Sigmoid colon (tissue), 6 donors: ENCODE measurements at regions not wholly inside any gene's neighbourhood (a gene's known extent, or its start where the extent isn't known, plus 50 kb on each side); places are given as distances from the start of the nearest gene placed in this dataset.

ENCODE experiments used
- DNase-seq: peaks from one replicate; pipeline ENCODE4 v3.0.0-alpha.2; 2019
- H3K27ac ChIP-seq, 4 donors: fragments of 200-600 bp; sonication (generic); one replicate each; pipeline ENCODE4 v1.5.1; 2016 to 2019; ENCODE audit warnings: mild to moderate bottlenecking in 1 of 4
- H3K27me3 ChIP-seq, 3 donors: fragments of 200-600 bp; sonication (generic); one replicate each; pipeline ENCODE4 v1.5.1; 2019; ENCODE audit warnings: mild to moderate bottlenecking in 1 of 3
- H3K36me3 ChIP-seq, 4 donors: fragments of 200-600 bp; sonication (generic); one replicate each; pipeline ENCODE4 v1.5.1; 2016 to 2019
- H3K4me1 ChIP-seq, 4 donors: fragments of 200-600 bp; sonication (generic); one replicate each; pipeline ENCODE4 v1.5.1; 2017 to 2019
- H3K4me3 ChIP-seq, 4 donors: fragments of 200-600 bp; sonication (generic); one replicate each; pipeline ENCODE4 v1.5.1; 2017 to 2019; ENCODE audit warnings: mild to moderate bottlenecking in 2 of 4, moderate library complexity in 1 of 4
- H3K9me3 ChIP-seq, 4 donors: fragments of 200-600 bp in 3 of 4; sonication (generic) in 3 of 4; one replicate each; pipeline versions ENCODE4 v1.5.1 to v1.6.1; 2013 to 2019
- EP300 ChIP-seq, 4 donors: sonication (generic); formaldehyde crosslinking; IDR thresholded peaks; one replicate each; pipeline ENCODE4 v1.6.1; 2017; ENCODE audit warnings: antibody characterized with exemption in 4 of 4
- POLR2A ChIP-seq, 2 donors: fragments of 450-650 bp; IDR thresholded peaks; one replicate each; pipeline ENCODE4 v1.6.1; 2016; ENCODE audit warnings: antibody characterized with exemption in 2 of 2, mild to moderate bottlenecking in 2 of 2, moderate library complexity in 2 of 2
- POLR2AphosphoS5 ChIP-seq, 4 donors: sonication (generic); formaldehyde crosslinking; IDR thresholded peaks; one replicate each; pipeline ENCODE4 v1.6.1; 2017; ENCODE audit warnings: antibody characterized with exemption in 4 of 4
- WGBS, 2 donors: extraction: QIAGEN DNeasy Blood & Tissue Kit; methylation state at CpG; one replicate each; pipeline ENCODE4 v1.1.7; 2013; 5-methylcytosine and 5-hydroxymethylcytosine counted together
- intact Hi-C: fragments of 100-400 bp; cut with DNase I; formaldehyde crosslinking; loops from one replicate; pipeline ENCODE4 v1.15.1; 2023
- TF ChIP-seq, protein P1 (sequence below), 4 experiments: fragments of 450-650 bp in 3 of 4; fragments of 200-600 bp in 1 of 4; IDR thresholded peaks; one replicate each; pipeline ENCODE4 v1.5.1; 2016 to 2019; ENCODE audit warnings: antibody characterized with exemption in 4 of 4, mild to moderate bottlenecking in 3 of 4, moderate library complexity in 2 of 4
- donor health status: healthy with polysubstance abuse.
- donor health status: healthy.

DNA sequence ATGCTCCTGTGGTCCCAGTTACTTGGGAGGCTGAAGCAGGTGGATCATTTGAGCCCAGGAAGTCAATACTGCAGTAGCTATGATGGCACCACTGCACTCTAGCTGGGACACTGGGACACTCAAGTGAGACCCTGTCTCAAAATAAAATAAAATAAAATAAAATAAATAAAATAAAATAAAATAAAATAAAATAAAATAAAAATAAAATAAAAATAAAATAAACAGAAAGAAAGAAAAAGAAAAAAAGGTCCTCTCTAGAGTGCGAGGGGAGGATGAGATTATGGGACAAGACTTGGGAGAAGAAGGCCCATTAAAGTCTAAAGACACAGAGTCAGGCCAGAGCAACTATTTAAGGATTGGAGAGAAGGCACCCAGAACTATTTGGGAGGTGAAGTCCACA, 172.5 kb downstream of the IER5 start:
- DNase-seq = no peak
- Histone ChIP-seq H3K36me3 (no peaks in the 10 kb centered on the region), H3K4me1 (no peaks in the 10 kb centered on the region), H3K27ac (no peak overlapping the region), H3K27me3 (no peaks in the 10 kb centered on the region), H3K9me3 (no peaks in the 10 kb centered on the region), H3K4me3 (no peak overlapping the region)
- intact Hi-C loops = no loop called here
- WGBS, 2 donors = 82 to 93% methylated on average over 1 of the region's 1 CpG
- TF ChIP-seq, protein P1, sequence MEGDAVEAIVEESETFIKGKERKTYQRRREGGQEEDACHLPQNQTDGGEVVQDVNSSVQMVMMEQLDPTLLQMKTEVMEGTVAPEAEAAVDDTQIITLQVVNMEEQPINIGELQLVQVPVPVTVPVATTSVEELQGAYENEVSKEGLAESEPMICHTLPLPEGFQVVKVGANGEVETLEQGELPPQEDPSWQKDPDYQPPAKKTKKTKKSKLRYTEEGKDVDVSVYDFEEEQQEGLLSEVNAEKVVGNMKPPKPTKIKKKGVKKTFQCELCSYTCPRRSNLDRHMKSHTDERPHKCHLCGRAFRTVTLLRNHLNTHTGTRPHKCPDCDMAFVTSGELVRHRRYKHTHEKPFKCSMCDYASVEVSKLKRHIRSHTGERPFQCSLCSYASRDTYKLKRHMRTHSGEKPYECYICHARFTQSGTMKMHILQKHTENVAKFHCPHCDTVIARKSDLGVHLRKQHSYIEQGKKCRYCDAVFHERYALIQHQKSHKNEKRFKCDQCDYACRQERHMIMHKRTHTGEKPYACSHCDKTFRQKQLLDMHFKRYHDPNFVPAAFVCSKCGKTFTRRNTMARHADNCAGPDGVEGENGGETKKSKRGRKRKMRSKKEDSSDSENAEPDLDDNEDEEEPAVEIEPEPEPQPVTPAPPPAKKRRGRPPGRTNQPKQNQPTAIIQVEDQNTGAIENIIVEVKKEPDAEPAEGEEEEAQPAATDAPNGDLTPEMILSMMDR (IDR thresholded peaks at IDR 0.05) = no peak
- no peak for TF ChIP-seq POLR2AphosphoS5 (IDR thresholded peaks at IDR 0.05)
- no peak for TF ChIP-seq POLR2A (IDR thresholded peaks at IDR 0.05)
- no peak for TF ChIP-seq EP300 (IDR thresholded peaks at IDR 0.05)

DNA sequence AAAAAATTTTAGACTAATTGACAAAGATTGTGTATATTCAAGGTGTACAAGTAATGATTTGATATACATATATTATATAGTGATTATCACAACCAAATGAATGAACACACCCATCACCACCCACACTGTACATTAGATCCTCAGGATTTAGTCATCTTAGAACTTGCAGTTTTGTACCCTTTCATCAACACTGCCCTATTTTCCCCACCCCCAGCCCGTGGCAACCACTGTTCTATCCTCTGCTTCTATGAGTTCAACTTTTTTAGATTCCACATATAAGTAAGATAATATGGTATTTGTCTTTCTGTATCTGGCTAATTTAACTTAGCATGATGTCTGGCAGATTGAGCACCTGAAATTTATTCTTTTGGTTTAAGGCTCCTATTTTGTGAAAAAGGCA, 173.6 kb downstream of the IER5 start:
- H3K27ac ChIP-seq = no peak overlapping the region
- WGBS, 2 donors = 13 to 59% methylated on average over 1 of the region's 1 CpG
- intact Hi-C loops = no loop called here
- no peaks in the 10 kb centered on the region for H3K36me3 ChIP-seq
- H3K9me3 ChIP-seq = no peaks in the 10 kb centered on the region
- DNase-seq = no peak
- TF ChIP-seq POLR2AphosphoS5 (IDR thresholded peaks at IDR 0.05) = no peak
- H3K4me1 ChIP-seq = no peaks in the 10 kb centered on the region
- no peaks in the 10 kb centered on the region for H3K27me3 ChIP-seq
- H3K4me3 ChIP-seq = no peak overlapping the region

DNA sequence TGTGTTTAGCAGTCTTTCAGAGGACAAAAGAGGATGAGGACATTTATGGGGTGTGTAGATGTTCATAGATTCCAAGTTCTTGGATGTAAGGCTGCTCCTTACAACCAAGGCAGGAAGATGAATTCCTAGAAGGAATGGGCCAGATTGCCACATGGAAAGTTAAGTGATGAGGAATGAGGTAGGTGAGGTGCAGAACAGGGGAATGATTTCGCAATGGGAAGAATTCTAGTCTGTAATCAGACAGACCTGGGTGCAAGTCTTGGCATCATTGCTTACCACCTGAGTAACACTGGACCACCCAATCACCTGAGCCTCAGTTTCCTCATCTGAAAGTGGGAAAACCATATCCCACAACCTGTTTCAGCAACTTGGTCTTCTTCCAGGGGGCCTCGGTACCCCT, 174.9 kb downstream of the IER5 start:
- Histone ChIP-seq H3K4me1 (no peaks in the 10 kb centered on the region), H3K27me3 (no peaks in the 10 kb centered on the region), H3K9me3 (no peaks in the 10 kb centered on the region), H3K4me3 (no peak overlapping the region), H3K36me3 (no peaks in the 10 kb centered on the region), H3K27ac (no peak overlapping the region)
- intact Hi-C loops = no loop called here
- no peak for DNase-seq
- TF ChIP-seq, protein P1 (IDR thresholded peaks at IDR 0.05) = no peak
- TF ChIP-seq POLR2AphosphoS5 (IDR thresholded peaks at IDR 0.05) (no peak), EP300 (IDR thresholded peaks at IDR 0.05) (no peak), POLR2A (IDR thresholded peaks at IDR 0.05) (no peak)
- WGBS, 2 donors = 89 to 90% methylated on average over 2 of the region's 2 CpGs

DNA sequence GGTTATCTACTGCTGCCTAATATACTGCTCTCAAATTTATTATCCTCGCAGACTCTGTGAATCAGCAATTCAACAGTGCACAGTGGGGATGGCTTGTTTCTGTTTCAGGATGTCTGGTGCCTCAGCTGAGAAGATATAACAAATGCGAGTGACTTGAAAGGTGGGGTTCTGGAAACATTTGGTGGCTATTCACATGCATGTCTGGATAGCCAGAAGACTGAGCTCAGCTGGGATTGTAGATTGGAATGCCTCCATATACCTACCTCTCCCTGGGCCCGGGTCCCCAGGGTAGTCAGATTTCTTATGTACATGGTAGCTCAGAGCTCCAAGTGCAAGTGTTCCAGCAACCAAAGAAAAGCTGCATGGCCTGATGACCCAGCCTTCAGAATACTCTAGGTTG, 176.3 kb downstream of the IER5 start:
- WGBS, 2 donors = 63 to 77% methylated on average over 3 of the region's 3 CpGs
- H3K4me1 ChIP-seq = no peaks in the 10 kb centered on the region
- H3K9me3 ChIP-seq = no peaks in the 10 kb centered on the region
- no peak overlapping the region for H3K4me3 ChIP-seq
- DNase-seq = no peak
- intact Hi-C loops = no loop called here
- H3K36me3 ChIP-seq = no peaks in the 10 kb centered on the region
- no peaks in the 10 kb centered on the region for H3K27me3 ChIP-seq
- no peak for TF ChIP-seq EP300 (IDR thresholded peaks at IDR 0.05)
- TF ChIP-seq, protein P1 (IDR thresholded peaks at IDR 0.05) = no peak
- no peak for TF ChIP-seq POLR2AphosphoS5 (IDR thresholded peaks at IDR 0.05)
- no peak for TF ChIP-seq POLR2A (IDR thresholded peaks at IDR 0.05)
- H3K27ac ChIP-seq = no peak overlapping the region

DNA sequence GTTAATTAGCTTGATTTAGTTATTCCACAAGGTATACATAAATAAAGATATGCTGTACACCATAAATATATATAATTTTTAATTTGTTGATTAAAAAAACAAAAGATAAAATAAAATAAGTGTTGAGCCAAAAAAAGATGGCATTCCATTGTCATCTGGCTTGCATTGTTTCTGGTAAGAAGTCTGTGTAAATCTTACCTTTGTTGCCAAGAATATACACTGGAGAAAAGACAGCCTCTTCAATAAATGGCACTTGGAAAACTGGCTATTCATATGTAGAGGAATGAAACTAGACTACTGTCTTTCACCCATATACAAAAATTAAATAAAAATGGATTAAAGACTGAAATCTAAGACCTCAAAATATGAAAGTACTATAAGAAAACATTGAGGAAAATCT, 196.5 kb downstream of the IER5 start:
- no peaks in the 10 kb centered on the region for H3K36me3 ChIP-seq
- TF ChIP-seq POLR2A (IDR thresholded peaks at IDR 0.05) = no peak
- TF ChIP-seq EP300 (IDR thresholded peaks at IDR 0.05) = no peak
- no peak overlapping the region for H3K4me3 ChIP-seq
- no peaks in the 10 kb centered on the region for H3K4me1 ChIP-seq
- H3K9me3 ChIP-seq = peaks cover 0 to 14% (median 8%) of the 10 kb centered on the region in 4 donors
- DNase-seq = no peak
- no peaks in the 10 kb centered on the region for H3K27me3 ChIP-seq
- H3K27ac ChIP-seq = no peak overlapping the region
- intact Hi-C loops = no loop called here

DNA sequence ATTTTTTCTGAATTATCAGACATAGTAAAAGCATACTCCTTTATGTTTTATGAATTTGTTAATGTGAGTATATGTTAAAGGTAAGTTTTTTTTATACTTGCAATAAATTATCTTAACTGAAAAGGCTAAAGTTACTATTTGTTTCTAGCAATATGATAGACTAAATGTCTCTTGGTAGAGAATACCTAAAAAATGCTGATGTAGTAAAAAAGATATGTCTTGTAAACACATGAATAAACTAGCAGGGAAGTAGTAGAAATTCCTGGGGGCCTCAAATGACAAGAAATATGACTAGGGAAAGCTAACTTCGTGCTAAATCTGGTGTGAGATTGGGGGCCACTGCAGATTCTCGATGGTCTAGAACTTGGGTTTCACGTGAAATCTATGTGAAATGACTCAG, 188.1 kb upstream of the CACNA1E start:
- TF ChIP-seq POLR2AphosphoS5 (IDR thresholded peaks at IDR 0.05) = no peak
- TF ChIP-seq EP300 (IDR thresholded peaks at IDR 0.05) = no peak
- TF ChIP-seq, protein P1 (IDR thresholded peaks at IDR 0.05) = no peak
- no peak for TF ChIP-seq POLR2A (IDR thresholded peaks at IDR 0.05)
- Histone ChIP-seq H3K4me1 (no peaks in the 10 kb centered on the region), H3K9me3 (no peaks in the 10 kb centered on the region), H3K27ac (no peak overlapping the region), H3K27me3 (no peaks in the 10 kb centered on the region), H3K4me3 (no peak overlapping the region), H3K36me3 (no peaks in the 10 kb centered on the region)
- intact Hi-C loops = no loop called here
- no peak for DNase-seq
- WGBS, 2 donors = 58 to 79% methylated on average over 3 of the region's 3 CpGs
